ENCODE measurements at regions not wholly inside any gene's neighbourhood (a gene's known extent, or its start where the extent isn't known, plus 50 kb on each side); places are given as distances from the start of the nearest gene placed in this dataset.

GRCh38 chr2:46816846-46817726 is 98.5 kb downstream of the MCFD2 start:
- TF ChIP-seq CTCF (IDR thresholded peaks at IDR 0.05) (no peak), POLR2A (IDR thresholded peaks at IDR 0.05; ENCODE audit: low read depth) (no peak), EP300 (IDR thresholded peaks at IDR 0.05) (no peak), POLR2AphosphoS5 (IDR thresholded peaks at IDR 0.05) (no peak)

Data from esophagus muscularis mucosa (tissue), 4 donors.